SK-N-MC (cell line): ENCODE measurements at regions not wholly inside any gene's neighbourhood (a gene's known extent, or its start where the extent isn't known, plus 50 kb on each side); places are given as distances from the start of the nearest gene placed in this dataset.

Source experiments
- DNase-seq: peaks from one replicate; pipeline ENCODE4 v3.0.0-alpha.2; 2011; ENCODE audit warnings: low read depth, low spot score
- H3K27ac ChIP-seq: fragments of 200-600 bp; sonication (generic); 2 replicates; pipeline ENCODE4 v1.5.1; 2016; ENCODE audit warnings: mixed run types
- H3K36me3 ChIP-seq: fragments of 200-600 bp; sonication (generic); 2 replicates; pipeline ENCODE4 v1.6.1; 2017; ENCODE audit warnings: antibody characterized with exemption, low read length, mixed read lengths; ENCODE audit not compliant: insufficient read depth
- H3K4me3 ChIP-seq: fragments of 200-600 bp; sonication (generic); 2 replicates; pipeline ENCODE4 v1.5.1; 2016
- H3K9ac ChIP-seq: fragments of 200-600 bp; sonication (generic); 2 replicates; pipeline ENCODE4 v1.8.0; 2017; ENCODE audit warnings: mixed run types, mixed read lengths; ENCODE audit not compliant: insufficient read length
- H3K9me3 ChIP-seq: fragments of 200-600 bp; sonication (generic); 2 replicates; pipeline ENCODE4 v1.6.1; 2017; ENCODE audit warnings: low read depth, mild to moderate bottlenecking, antibody characterized with exemption, low read length, moderate library complexity, mixed read lengths
- EZH2 ChIP-seq: fragments of 200-600 bp; sonication (generic); IDR thresholded peaks from one replicate; pipeline ENCODE4 v1.6.1; 2017; ENCODE audit warnings: antibody characterized with exemption
- FOXP2 ChIP-seq: optimal IDR thresholded peaks from 2 replicates; pipeline ENCODE3; 2011; ENCODE audit warnings: mild to moderate bottlenecking, moderate library complexity; ENCODE audit not compliant: insufficient read depth; ENCODE audit errors: extremely low read length, control extremely low read depth
- POLR2AphosphoS5 ChIP-seq: IDR thresholded peaks from 2 replicates; pipeline ENCODE4 v1.6.1; 2012; ENCODE audit warnings: mild to moderate bottlenecking, low read depth, low read length, borderline replicate concordance

GRCh38 chr9:113800276-113800675 lies 75.8 kb upstream of the ZNF618 start:
- no peak overlapping the region for H3K4me3 ChIP-seq
- TF ChIP-seq POLR2AphosphoS5, result no peak
- TF ChIP-seq FOXP2, result no peak
- TF ChIP-seq EZH2, result no peak
- H3K9ac ChIP-seq, result no peak overlapping the region
- no peaks in the 10 kb centered on the region for H3K9me3 ChIP-seq
- no peak overlapping the region for H3K27ac ChIP-seq
- no peaks in the 10 kb centered on the region for H3K36me3 ChIP-seq
- no peak for DNase-seq

DNA sequence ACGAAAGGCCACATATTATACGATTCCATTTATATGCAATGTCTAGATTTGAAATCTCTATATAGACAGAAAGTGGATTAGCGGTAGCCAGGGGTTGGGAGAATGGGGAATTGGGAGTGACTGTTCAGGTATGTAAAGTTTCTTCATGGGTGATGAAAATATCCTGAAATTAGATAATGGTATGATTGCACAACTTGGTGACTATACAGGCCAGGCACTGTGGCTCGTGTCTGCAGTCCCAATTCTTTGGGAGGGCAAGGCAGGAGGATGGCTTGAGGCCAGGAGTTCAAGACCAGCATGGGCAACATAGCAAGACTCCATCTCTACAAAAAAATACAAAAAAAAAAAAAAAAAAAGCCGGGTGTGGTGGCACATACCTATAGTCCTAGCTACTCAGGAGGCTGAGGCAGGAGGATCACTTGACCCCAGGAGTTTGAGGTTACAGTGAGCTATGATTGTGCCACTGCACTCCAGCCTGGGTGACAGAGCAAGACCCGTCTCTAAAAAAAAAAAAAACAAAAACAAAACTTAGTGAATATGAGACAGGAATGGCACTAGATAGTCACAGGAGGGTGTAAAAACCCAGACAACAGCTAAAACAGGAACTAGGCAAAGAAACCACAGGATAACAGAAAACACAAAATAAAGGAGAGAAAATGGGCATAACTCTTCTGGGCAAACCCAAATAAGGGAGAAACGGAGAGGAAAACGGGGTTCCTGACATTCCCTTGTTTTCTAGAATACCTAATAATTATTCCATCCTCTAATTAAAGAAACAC lies 72.1 kb upstream of the ZNF618 start:
- no peak for TF ChIP-seq POLR2AphosphoS5
- H3K27ac ChIP-seq, result no peak overlapping the region
- no peaks in the 10 kb centered on the region for H3K36me3 ChIP-seq
- DNase-seq, result no peak
- H3K9ac ChIP-seq, result no peak overlapping the region
- H3K9me3 ChIP-seq, result no peaks in the 10 kb centered on the region
- no peak overlapping the region for H3K4me3 ChIP-seq

- Histone ChIP-seq H3K4me3 (no peak overlapping the region), H3K36me3 (no peaks in the 10 kb centered on the region), H3K9ac (no peak overlapping the region), H3K9me3 (no peaks in the 10 kb centered on the region), H3K27ac (no peak overlapping the region)
- no peak for DNase-seq
- no peak for TF ChIP-seq POLR2AphosphoS5
- no peak for TF ChIP-seq FOXP2
- no peak for TF ChIP-seq EZH2
These were observed 70.5 kb upstream of the ZNF618 start for GRCh38 chr9:113805486-113806132.

DNA sequence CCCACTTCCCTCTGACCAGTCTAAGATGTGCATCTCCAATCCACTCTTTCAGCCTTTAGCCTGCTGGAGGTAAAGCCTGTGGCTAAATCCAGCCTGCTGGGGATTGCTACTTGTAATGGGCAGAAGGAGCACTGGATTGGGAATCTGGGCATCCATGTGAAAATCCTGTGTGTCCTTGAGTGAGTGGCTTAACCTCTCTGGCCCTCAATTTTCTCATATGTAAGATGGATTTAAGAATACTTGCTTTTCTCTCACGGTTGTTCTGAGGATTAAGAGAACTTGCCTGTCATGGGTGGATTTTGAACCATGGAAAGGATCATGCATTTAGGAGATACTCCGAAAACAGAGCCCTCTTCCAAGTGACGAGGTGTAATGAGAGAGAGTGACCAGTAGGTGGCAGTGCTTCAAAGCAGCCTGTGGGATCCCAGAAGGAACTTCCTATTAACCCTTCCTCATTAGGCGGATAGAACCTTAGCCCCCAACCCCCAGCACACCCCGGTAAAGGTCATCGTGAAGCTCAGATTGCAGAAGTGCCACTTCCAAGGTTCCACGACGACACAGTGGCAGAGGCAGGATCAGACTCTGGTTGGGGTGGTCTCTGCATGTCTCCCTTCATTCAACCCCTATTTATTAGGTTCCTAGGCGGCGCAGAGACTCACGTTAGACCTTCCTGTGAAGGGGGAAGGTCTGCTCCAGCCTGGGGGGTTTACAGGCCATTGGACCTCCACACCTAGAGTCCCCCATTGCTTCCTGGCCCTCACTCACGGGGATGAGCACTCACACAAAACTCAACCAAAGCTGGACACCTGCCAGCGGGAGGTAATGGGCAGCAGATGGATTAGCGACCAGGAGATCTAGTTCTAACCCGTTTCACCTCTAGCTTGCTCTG lies 68.7 kb upstream of the ZNF618 start:
- DNase-seq, result peak; percentile 28
- Histone ChIP-seq H3K9ac (no peak overlapping the region), H3K27ac (no peak overlapping the region), H3K9me3 (no peaks in the 10 kb centered on the region), H3K36me3 (no peaks in the 10 kb centered on the region), H3K4me3 (peak overlapping the region; percentile 61)
- TF ChIP-seq POLR2AphosphoS5 (no peak), FOXP2 (no peak), EZH2 (no peak)

DNA sequence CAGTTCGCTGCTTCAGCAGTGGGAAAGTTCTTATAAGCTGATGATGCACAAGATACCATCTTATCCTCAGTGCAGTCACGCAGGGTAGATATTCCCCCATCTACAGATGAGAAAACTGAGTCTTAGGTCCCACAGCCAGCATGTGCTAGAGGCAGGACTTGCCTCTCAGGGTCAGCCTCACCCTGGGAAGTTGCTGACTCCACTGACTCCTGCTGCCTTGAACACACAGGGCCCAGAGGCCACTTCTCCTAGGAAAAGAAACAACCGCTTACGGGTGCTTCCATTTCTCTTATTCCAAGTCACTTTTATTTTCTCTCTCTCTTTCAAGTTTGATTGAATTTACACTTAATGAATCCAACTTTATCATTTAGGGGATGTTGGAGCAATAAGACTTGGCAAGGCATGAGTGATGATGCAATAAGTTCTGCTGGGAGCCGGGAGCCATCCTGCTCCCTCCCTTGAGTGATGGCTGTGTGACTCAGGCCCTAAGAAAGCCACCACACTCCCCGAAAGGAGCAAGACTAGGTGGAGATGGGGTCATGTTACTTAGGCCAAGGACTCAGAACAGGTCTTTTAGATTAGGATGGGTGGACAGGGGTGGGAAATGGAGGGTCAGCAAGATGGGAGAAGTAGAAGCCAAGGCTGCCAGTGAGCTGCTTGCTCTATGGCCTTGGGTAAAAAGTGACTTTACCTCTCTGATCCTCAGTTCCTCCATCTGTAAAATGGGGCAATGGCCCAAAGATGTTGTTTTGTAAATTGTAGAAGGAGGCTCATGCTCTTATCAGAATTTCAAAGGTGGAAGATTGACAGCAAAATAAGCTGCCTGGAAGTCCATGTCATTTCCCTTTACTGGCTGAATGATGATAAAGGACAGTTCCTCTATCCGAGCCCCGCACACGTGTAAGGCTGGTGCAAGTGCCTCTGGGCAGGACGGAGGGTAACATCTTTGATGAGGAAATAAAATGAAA lies 67.4 kb upstream of the ZNF618 start:
- Histone ChIP-seq H3K9ac (no peak overlapping the region), H3K9me3 (no peaks in the 10 kb centered on the region), H3K36me3 (no peaks in the 10 kb centered on the region), H3K4me3 (no peak overlapping the region), H3K27ac (no peak overlapping the region)
- TF ChIP-seq FOXP2, result no peak
- TF ChIP-seq EZH2, result no peak
- no peak for TF ChIP-seq POLR2AphosphoS5
- DNase-seq, result no peak

DNA sequence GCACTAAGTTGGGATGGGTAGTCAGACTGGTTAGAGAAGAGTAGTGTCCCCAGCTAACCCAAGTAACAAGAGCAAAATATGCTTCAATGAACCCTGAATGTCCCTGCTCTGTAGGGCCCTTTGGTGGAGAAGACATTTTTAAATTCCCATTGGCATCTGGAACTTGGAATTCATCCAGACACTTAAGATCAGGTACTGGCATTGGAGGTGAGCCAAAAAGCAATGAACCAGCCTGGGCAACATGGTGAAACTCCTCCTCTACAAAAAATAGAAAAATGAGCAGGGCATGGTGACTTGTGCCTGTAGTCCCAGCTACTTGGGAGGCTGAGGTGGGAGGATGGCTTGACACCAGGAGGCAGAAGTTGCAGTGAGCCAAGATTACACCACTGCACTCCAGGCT lies 58.9 kb upstream of the ZNF618 start:
- no peaks in the 10 kb centered on the region for H3K9me3 ChIP-seq
- TF ChIP-seq POLR2AphosphoS5 (no peak), EZH2 (no peak), FOXP2 (no peak)
- H3K4me3 ChIP-seq, result no peak overlapping the region

GRCh38 chr9:113818391-113818790 lies 57.7 kb upstream of the ZNF618 start:
- Histone ChIP-seq H3K9me3 (no peaks in the 10 kb centered on the region), H3K36me3 (no peaks in the 10 kb centered on the region), H3K9ac (no peak overlapping the region), H3K27ac (no peak overlapping the region), H3K4me3 (no peak overlapping the region)
- no peak for DNase-seq
- TF ChIP-seq POLR2AphosphoS5 (no peak), EZH2 (no peak), FOXP2 (no peak)

More for the DNA sequence above, 58.9 kb upstream of the ZNF618 start:
- H3K9ac ChIP-seq, result no peak overlapping the region
- no peak for DNase-seq
- no peak overlapping the region for H3K27ac ChIP-seq
- no peaks in the 10 kb centered on the region for H3K36me3 ChIP-seq

DNA sequence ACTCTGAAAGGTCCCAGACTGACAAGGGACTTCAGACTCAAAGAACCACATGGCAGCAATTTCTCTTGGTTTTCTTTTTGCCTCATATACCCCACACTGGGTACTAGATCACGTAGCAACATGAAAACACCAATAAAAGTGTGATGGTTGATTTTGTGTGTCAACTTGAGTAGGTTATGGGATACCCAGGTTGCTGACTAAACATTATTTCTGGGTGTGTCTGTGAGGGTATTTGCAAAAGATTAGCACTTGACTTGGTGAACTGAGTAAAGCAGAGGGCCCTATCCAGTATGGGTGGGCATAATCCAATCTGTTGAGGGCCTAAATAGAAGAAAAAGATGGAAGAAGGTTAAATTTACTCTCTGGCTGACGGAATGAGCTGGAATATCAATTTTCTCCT lies 53.8 kb upstream of the ZNF618 start:
- no peak for DNase-seq
- TF ChIP-seq FOXP2, result no peak
- TF ChIP-seq POLR2AphosphoS5, result no peak
- TF ChIP-seq EZH2, result no peak
- Histone ChIP-seq H3K4me3 (no peak overlapping the region), H3K9me3 (no peaks in the 10 kb centered on the region; the same call in 1 of the 2 replicates), H3K9ac (no peak overlapping the region), H3K27ac (no peak overlapping the region), H3K36me3 (no peaks in the 10 kb centered on the region)
